ENCODE measurements at regions not wholly inside any gene's neighbourhood (a gene's known extent, or its start where the extent isn't known, plus 50 kb on each side); places are given as distances from the start of the nearest gene placed in this dataset.
"Not testable (repeated sequence)": the region's sequence is repeated elsewhere in the genome, so short reads cannot be mapped to it uniquely, and the experiment has no call there.

DNA sequence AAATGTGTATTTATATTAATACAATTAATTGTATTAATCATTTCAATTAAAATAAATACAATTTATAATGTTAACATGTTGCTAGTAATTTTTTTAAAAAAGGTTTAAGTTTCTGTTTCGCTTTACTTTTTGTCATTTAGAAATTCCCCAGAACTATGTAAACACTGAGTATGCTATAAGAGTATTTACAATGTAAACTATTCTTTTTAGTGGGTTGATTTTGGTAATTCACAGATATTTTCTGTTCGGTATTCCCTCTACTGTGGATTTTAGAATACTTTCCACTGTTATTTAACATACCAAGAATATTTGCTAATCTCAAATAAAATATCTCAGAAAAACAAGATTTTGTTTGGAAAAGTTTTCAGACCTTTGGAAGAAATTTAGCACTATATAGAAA is 1564.4 kb downstream of the EFNA5 start:
- no peak for DNase-seq

DNA sequence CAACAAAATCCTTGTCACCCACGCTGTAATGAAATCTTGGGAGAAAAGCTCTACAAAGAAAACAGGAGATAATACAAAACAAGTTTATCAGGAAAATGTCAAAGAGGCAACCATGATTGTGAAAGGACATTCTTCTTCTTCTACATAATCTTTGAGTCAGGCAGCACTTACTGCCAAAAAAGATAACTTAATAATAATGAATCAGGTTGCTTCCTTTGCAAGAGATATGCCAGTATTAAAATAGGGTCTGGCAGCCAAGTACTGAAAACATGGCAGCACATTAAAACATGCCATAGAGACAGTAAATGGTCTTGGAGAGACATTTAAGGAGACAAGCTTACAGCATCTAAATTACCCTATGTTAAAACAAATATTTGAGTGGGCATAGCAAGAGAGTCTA is 1573.4 kb downstream of the EFNA5 start:
- no peak for DNase-seq

DNA sequence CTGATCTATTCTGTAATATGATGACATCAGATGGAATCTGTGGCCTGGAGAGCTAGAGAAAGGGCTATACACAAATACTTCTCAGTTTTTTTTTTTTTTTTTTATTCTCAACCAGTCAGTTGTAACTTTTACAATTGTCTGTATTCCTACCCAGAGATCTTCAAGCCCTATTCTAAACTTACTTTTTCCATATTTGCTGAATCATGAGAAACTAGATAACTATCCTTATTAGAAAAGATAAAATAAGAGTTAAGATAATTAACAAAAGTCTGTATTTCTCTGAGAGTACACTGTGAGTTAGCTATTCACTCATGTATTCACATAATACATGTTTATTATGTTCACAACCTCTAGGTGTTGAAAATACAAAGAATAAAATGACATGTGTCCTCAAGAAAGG is 1575.9 kb downstream of the EFNA5 start:
- DNase-seq, result no peak

DNA sequence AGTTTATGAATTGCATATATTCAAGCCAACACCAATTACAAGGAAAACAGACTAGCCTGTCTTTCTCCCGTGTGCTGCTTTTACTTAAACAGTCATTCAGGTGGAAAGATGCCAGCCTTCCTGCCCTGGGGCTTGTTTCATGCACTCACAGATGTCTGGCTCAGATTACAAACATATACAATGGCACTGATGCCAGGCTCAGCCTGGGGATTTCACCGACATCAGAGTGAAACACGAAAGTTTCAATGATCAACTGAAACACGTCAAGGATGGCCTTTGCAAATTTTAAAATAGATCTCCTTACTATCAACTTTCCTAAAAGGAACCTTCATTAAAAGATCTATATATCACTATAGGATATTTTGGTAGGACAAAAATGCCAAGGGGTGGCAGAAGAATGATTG is 1576.5 kb downstream of the EFNA5 start:
- no peak for DNase-seq

DNA sequence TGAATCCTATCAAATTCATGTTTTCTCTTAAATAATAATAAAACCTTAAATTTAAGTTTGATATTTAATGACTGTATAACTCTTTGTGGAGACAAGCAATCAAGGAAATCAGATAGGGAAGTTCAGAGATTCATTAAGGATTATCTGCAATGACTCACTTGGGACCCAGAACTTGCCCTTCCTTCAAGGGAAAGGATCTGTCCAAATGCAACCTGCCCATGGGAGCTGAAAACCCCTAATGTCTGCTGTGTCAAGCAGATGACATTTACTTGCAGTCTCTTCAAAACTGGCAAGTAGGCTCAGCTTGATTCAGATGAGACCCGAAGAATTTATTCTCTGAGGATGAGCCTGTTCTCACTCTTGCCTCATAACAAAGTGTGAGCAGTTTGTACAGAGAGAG is 1577.6 kb downstream of the EFNA5 start:
- DNase-seq, result no peak

DNA sequence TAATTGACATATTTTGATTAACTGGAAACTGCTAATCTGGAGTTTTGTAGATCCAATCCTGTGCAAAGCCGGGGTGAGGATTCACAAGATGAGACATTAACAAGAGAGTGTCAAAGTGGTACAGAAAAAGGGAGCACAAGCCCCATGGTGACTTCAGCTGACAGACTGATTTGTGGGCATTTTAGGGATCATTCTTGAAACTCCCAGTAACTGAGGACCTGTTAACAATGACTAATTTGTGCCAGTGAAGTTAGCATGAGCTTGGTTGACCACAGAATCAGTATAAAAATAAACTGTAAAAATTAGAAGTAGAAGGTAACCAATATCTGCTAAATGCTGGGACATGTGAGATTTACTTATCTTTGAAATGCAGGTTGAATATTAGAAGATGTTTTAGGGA is 1578.3 kb downstream of the EFNA5 start:
- DNase-seq, result no peak

DNA sequence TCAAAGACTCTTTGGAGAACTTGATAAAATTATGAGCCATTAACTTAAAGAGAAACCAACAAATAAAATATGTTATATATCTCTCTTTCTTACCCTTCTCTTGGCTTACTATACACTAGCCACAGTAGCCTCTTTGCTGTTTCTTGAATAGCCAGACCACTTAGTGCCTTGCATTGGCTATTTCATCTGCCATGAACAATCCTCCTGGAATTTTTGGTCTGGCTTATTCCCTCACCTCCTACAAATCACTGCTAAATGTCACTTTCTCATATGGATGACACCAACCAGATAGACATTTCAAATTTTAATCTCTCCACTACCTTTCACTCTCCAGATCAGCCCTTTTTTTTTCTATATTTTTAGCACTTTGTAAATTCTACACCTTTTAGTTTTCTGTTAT is 1581.7 kb downstream of the EFNA5 start:
- no peak for DNase-seq

DNA sequence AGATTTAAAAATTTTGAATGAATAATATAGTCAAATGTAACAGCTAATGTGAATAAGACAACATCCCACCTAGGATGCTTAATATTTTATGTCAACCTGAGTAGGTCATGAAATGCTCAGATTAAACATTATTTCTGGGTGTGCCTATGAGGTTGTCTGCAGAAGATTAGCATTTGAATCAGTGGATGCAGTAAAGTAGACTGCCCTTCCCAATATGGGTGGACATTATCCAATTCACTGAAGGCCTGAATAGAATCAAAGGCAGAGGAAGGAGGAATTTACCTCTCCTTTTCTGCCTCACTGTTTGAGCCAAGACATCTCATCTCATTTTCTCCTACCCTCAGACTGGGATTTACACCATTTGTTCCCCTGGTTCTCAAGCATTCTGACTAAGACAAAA is 1582.3 kb downstream of the EFNA5 start:
- DNase-seq, result no peak

DNA sequence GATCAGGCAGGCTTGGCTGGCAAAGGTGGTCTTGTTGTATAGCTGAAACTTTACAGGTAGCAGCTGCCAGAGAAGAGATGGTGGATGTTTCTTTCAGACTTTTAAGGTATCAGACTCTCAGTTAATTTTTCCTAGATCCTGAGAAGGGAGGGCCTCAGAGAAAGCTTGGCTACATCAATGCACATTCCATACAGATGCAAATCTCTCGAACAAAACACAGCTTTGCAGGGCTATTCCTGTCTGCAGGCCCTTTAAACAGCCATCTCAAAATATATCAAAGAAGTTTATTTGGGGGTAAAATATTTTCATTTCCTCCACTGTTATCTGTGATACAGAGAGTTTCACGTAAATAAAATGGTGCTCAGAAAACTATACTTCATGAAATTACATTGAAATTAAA is 1584.4 kb downstream of the EFNA5 start:
- DNase-seq, result no peak

DNA sequence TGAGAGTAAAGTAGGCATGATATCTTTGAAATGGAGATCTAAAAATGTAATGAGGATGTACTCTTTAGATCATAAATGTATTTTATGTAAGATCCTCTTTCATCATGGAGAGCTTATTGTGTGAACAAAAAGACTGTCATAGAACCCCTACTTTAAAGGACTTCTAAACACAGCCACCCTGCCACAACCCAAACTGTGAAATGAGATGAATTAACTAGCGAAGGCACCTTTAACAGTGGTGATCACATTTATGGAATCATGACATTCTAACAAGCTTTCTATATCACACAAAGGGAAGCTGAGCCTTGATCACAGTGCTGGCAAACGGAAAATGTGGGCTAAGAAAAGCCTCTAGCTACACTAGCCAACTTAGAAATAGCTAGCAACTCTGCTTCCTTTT is 1585.2 kb downstream of the EFNA5 start:
- DNase-seq, result no peak

DNA sequence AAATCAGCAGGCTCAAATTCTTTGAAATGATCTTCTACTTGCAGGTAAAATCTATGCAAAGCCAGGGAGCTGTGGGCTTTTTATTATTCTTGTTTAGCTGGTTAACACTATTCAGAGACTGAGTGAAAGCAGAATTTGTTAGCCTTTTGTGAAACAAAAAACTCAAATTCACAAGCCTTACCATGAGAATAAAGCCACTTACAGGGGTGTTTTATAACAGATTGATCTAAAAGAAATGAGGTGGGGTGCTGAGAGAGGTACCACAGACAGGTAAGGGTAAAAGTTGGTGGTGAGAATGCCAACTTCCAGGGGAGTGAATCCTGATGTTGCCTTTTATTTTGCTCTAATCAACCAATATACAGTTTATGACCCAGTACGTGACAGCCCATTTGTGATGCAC is 1585.6 kb downstream of the EFNA5 start:
- no peak for DNase-seq

DNA sequence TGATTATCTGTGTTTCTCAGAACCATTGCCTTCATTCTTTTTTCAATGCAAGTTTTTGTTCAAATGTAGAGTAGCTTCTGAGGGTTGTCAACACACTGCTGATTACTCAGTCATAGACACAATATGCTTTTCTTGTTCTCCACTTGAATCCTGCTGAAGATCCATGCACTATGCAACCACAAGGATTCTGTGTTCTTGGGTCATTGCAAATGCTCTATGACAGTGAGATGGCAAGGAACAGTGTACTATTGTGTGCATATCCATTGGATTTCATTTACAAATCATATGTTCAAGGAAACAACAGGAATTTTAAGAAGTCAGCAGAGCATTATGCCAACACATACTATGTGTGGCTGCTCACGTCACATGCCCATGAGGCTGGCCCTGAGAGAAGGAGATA is 1590.2 kb downstream of the EFNA5 start:
- no peak for DNase-seq

DNA sequence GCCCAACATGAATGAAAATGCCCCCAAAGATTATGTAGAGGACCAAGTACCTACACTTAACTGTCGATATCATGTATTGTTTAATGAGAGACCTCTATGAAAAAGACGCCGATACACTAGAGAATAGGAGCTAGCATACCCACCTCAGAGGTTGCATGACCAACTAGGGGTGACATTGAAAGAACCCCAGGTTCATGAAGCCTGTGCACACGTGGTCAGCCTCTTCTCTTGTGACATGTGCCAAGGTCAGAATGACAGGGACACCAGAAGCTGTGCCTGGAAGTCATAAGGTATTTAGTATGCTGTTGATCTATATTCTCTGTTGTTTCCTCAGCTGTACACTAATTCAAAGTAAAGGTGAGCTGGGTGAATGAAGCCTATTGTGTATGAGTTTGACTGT is 1594.1 kb downstream of the EFNA5 start:
- no peak for DNase-seq

DNA sequence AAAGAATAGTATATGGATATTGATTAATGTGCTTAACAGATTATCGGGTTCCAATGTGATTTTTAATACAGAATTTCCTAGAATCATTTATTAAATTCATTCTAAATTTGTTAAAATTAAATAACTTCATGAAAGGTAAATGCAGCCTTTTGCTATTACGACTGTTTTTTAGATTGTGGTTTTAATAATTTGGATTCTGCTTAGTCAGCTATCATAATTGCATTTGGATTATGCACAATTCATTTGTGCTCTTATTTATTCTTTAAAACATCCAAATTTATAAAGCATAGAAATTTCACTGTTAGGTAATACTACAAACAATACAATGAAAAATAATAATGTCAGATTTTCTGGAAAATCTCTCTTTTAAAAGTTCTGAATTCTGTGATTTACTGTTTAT is 1598.5 kb downstream of the EFNA5 start:
- DNase-seq, result no peak

DNA sequence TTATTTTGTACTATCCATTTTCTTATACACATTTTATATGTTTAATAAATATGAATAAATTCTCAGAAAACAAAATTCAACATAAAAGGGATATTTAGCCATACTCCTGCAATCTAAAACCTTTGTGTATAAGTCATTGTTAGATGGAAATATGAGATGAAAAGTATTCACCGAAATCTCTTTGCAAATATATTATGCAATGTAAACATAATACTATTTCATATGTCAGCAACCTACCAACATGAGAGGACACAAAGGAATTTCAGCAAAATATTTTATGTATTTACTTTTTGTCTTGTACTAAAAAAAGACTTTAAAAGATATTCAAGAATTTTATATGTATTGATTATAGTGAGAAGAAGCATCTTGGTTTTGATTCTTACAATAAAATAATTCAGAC is 1623.4 kb downstream of the EFNA5 start:
- DNase-seq, result no peak

DNA sequence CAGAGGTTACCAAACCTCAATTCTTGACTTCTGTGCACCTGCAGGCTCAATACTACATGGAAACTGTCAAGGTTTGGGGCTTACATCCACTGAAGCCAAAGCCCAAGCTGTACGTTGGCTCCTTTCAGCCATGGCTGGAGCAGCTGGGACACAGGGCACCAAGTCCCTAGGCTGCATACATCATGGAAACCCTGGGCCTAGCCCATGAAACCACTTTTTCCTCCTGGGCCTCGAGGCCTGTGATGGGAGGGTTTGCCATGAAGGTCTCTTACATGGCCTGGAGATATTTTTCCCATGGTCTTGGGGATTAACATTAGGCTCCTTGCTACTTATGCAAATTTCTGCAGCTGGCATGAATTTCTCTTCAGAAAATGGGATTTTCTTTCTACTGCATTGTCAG is 1638.7 kb downstream of the EFNA5 start:
- not testable (repeated sequence) for DNase-seq

DNA sequence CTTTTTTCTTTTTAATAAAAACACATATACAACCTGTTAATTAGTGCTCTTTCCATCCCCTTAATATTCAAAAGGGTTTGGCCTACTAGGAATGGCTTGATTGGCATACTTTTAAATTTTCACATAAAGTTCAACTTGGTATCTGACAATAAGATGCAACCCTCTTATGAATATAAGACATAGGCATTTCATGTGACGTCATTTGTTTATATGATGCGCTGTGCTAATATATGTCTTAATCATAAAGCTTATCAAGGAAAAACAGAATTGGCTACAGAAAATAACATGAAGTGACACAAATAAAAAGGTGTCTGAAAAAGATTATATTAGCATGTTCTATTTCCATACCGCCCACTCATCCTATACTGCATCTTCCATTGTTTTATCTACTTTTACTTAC is 1642.4 kb downstream of the EFNA5 start:
- no peak for DNase-seq

DNA sequence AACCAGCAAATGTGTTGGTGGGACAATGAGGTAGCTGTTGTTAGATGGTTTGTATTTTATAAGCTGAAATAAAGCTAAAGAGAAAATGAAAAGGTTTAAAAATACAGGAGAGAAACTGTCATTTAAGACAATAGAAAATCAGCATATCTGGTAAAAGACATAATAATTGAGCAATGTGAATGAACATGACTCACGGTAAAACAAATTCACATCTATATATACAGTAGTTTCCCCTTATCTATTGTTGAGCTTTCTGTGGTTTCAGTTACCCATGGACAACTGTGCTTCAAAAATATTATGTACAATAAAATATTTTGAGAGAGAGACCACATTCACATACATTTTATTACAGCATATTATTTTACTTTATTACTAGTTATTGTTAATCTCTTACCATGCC is 1649.8 kb downstream of the EFNA5 start:
- DNase-seq, result no peak

DNA sequence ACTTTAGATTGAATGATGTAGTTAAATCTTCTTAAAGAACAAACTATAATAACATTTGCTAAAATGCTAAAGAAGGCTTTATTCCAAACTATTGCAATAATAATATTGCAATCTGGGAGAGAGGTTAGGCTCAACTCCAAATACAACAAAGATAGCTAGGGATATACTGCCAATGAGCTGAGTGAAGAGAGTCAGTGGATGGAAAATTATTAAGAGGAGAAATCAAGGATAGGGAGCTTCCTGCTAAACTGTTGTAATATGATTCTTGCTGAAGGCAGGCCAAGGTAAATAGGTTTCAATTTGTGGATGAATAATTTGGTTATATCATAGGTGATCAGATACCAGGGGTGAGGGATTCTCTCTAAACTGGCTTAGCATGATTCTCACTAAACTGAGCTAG is 1651.5 kb downstream of the EFNA5 start:
- DNase-seq, result no peak

DNA sequence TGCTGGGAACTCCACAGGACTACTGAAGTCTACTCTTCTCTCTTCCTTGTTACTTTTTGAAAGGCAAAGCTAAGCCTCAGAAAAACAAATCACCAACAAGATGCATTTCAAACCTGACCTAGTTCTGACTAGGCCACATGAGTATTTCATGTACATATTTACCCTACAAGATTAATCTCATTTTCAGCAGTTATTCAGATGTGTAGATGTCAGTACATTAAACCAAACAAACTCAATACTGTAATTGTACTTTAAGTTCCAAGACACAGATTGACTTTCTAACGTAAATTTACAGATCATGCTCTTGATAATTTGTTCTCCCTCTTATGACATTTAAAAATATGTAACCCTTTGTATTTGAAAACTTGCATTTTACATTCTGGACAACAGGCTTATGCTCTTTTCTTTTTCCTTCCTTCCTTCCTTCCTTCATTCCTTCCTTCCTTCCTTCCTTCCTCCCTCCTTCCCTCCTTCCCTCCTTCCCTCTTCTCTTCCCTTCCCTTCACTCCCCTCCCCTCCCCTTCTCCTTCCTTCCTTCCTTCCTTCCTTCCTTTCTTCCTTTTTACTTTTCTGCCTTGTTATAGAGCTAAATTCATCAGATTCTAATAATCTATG is 1653.4 kb downstream of the EFNA5 start:
- DNase-seq, result no peak

DNA sequence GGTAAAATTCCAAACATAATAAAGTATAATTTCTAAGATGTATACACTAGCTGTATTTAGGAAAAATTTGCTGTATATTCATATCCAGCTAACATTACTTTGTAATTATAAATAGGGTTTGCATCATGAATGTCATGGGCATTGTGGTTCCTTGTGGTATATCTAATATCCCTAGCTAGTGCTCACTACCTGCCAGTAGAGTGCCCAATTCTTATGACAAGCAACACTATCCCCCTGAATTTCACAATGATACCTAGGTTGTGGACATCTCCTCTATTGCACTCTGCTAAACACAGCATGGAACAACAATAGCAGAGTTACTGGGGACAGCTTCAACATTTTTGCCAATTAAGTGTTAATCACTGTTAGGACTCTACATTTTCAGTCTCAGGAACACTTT is 1656.5 kb downstream of the EFNA5 start:
- no peak for DNase-seq

DNA sequence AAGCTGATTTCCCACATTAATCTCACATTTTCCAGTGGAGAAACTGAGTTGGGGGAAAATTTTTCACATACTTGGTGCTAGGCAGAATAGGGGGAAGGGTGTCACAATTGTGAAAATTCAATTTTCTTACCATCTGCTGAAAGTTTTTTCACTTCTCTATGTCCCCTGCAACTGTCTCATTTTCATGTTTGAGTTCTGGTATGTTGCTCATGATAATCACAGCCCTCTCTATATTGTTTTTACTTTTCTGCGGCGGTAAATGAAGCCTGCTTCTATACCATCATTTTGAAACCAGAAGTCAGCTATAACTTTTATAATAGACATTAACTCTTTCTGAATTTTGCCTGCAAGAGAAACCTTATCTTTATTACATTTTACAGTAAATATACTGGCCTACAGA is 1664.5 kb downstream of the EFNA5 start:
- no peak for DNase-seq

DNA sequence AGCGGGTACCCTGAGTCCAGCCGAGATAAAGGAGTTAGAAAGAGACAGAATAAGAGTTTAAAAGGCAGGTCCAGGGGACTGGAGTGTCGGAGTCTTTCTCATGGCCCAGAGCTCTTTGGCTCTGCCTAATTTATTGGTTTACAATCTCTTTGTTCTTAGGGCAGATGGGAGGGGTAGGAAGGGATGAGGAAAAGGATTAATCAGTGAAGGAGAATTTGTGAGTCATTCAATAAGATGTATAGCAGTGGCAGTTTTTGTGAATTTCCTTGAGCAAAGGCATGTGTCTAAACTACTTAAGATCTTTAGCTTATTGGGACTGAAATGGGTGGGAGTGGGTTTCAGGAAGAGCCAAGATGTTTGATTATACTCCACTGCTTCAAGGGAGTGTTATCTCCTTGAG is 1671.7 kb downstream of the EFNA5 start:
- DNase-seq, result not testable (repeated sequence)

DNA sequence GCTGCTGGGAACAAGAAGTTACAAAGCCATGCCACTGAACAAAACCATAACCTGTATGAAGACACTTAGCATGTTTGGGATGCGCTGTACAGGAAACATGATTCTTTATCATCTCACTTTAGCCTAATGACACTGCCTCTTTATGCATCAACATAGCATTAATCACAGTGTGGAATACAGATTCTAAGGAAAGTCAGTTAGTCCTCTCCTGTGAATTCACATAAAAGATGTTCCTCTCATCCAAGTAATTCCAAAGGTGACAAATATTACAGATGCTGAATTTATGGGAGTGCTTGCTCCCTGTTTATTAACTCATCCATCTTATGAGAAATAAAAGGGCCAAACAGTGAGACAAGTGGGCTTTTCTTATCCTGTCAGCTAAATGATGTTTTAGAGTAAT is 1677.7 kb downstream of the EFNA5 start:
- DNase-seq, result no peak

DNA sequence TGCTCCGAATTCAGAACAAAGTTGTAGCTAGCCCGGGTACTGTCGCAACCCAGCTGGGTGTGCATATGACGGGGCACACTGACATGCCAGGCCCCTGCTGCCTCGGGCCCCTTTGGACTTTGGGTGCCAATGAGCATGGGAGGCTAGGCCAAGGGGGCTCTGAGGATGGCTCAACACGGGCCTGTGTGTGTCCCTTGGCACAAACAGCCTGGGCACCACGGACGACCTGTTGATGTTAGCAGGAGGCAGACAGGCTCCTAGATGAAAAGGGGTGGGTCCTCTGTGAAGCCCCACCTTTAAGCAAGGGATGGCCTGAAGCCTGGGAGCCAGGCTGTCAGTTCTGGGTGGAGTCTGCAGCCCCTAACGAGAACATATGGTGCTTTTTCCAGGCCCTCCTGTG is 1688.2 kb downstream of the EFNA5 start:
- no peak for DNase-seq
